ENCODE measurements at regions not wholly inside any gene's neighbourhood (a gene's known extent, or its start where the extent isn't known, plus 50 kb on each side); places are given as distances from the start of the nearest gene placed in this dataset.
"Not testable (repeated sequence)": the region's sequence is repeated elsewhere in the genome, so short reads cannot be mapped to it uniquely, and the experiment has no call there.

- no peaks in the 10 kb centered on the region for H3K27me3 Mint-ChIP-seq
Observed at GRCh38 chrX:42025861-42026260, 102.5 kb upstream of the CASK start.

DNA sequence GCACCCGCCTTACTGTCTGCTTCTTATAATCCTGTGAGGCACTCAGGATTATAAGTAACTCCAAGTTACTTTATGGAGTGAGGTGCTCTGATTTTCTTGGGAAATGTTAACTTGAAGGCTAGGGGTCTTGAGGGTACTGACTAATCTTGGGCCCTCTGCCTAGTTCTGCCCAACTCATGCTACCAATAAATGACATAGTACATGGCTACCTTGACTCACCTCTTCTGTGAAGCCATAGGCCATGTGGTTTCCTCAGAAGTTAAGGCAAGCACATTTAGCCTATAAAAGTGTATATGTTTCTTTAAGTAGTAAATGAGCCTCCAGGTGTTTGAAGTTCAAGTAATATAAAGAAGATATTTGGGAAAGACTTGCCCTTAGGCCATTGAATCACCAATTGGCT, 99.8 kb upstream of the CASK start:
- Mint-ChIP-seq H3K27me3 (no peaks in the 10 kb centered on the region), H3K27ac (no peak overlapping the region), H3K9me3 (no peaks in the 10 kb centered on the region), H3K4me3 (no peak overlapping the region), H3K36me3 (no peaks in the 10 kb centered on the region), H3K4me1 (peaks cover 12% of the 10 kb centered on the region)
- DNase-seq, result no peak

More at GRCh38 chrX:42025861-42026260, 102.5 kb upstream of the CASK start:
- no peak for DNase-seq
- peaks cover 3% of the 10 kb centered on the region for H3K4me1 Mint-ChIP-seq
- no peak overlapping the region for H3K27ac Mint-ChIP-seq
- H3K36me3 Mint-ChIP-seq, result no peaks in the 10 kb centered on the region
- no peaks in the 10 kb centered on the region for H3K9me3 Mint-ChIP-seq
- H3K4me3 Mint-ChIP-seq, result no peak overlapping the region

GRCh38 chrX:42022158-42022557, 98.8 kb upstream of the CASK start:
- Mint-ChIP-seq H3K36me3 (no peaks in the 10 kb centered on the region), H3K4me1 (peaks cover 12% of the 10 kb centered on the region), H3K27ac (no peak overlapping the region), H3K4me3 (no peak overlapping the region), H3K27me3 (no peaks in the 10 kb centered on the region), H3K9me3 (no peaks in the 10 kb centered on the region)
- no peak for DNase-seq

GRCh38 chrX:42021058-42021457, 97.7 kb upstream of the CASK start:
- Mint-ChIP-seq H3K9me3 (no peaks in the 10 kb centered on the region), H3K4me3 (no peak overlapping the region), H3K27ac (no peak overlapping the region), H3K27me3 (no peaks in the 10 kb centered on the region), H3K36me3 (no peaks in the 10 kb centered on the region), H3K4me1 (peaks cover 12% of the 10 kb centered on the region)
- DNase-seq, result no peak

- no peaks in the 10 kb centered on the region for H3K9me3 Mint-ChIP-seq
- no peak overlapping the region for H3K4me3 Mint-ChIP-seq
- peak overlapping the region; percentile 52 for H3K27ac Mint-ChIP-seq
Observed at GRCh38 chrX:42020225-42020624, 96.9 kb upstream of the CASK start.

GRCh38 chrX:42017971-42018370, 94.6 kb upstream of the CASK start:
- H3K9me3 Mint-ChIP-seq, result no peaks in the 10 kb centered on the region
- no peak for DNase-seq
- no peak overlapping the region for H3K27ac Mint-ChIP-seq
- no peak overlapping the region for H3K4me3 Mint-ChIP-seq
- H3K4me1 Mint-ChIP-seq, result peaks cover 12% of the 10 kb centered on the region
- no peaks in the 10 kb centered on the region for H3K27me3 Mint-ChIP-seq
- no peaks in the 10 kb centered on the region for H3K36me3 Mint-ChIP-seq

More at GRCh38 chrX:42020225-42020624, 96.9 kb upstream of the CASK start:
- no peak for DNase-seq
- no peaks in the 10 kb centered on the region for H3K36me3 Mint-ChIP-seq
- peaks cover 12% of the 10 kb centered on the region for H3K4me1 Mint-ChIP-seq
- no peaks in the 10 kb centered on the region for H3K27me3 Mint-ChIP-seq

DNA sequence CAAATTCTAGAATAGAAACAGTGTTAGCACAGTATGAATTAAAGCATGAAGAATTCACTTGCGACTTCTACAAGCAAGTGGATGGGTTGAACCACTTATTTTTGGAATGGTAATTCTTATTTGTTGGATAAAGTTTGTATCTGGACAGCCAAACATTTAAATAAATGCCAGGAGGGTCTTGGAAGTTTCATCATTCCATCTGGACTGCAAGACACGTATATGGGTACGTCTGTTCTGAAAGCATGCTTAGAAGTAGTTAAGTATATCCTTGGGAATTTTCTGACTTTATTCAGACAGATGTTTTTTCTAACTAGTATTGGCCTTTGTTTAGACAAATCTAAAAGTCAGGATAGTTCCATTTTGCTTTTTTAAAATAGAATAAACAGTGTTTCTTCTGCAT, 77.5 kb upstream of the CASK start:
- Mint-ChIP-seq H3K4me3 (no peak overlapping the region), H3K27ac (no peak overlapping the region)
- no peak for DNase-seq

DNA sequence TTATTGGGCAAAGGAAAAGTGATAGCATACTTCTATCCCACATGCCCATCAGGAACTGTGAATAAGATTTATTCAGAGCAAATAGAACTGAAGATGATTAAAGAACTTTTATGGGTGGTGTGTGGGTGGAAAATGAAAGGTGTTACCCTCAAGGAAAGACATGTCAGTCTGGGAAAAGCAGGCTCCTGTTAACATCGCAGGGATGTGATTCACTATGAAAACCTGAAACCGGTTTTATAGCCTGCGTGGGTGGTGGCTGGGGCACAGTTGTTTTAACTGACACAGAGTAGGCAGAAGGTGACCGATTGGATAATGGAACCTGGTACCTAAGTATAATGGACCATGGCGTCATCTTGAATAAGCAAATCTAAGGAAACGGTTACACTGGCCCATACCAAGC, 61.3 kb upstream of the CASK start:
- H3K27me3 Mint-ChIP-seq, result no peaks in the 10 kb centered on the region
- H3K36me3 Mint-ChIP-seq, result no peaks in the 10 kb centered on the region
- no peak overlapping the region for H3K27ac Mint-ChIP-seq
- DNase-seq, result no peak
- H3K9me3 Mint-ChIP-seq, result no peaks in the 10 kb centered on the region
- H3K4me1 Mint-ChIP-seq, result peaks cover 3% of the 10 kb centered on the region
- H3K4me3 Mint-ChIP-seq, result no peak overlapping the region

More for the DNA sequence above, 77.5 kb upstream of the CASK start:
- Mint-ChIP-seq H3K36me3 (no peaks in the 10 kb centered on the region), H3K4me1 (no peaks in the 10 kb centered on the region), H3K9me3 (no peaks in the 10 kb centered on the region), H3K27me3 (no peaks in the 10 kb centered on the region)

GRCh38 chrX:41982953-41983352, 59.6 kb upstream of the CASK start:
- Mint-ChIP-seq H3K4me3 (no peak overlapping the region), H3K27ac (no peak overlapping the region), H3K9me3 (no peaks in the 10 kb centered on the region), H3K4me1 (peaks cover 3% of the 10 kb centered on the region), H3K36me3 (no peaks in the 10 kb centered on the region), H3K27me3 (no peaks in the 10 kb centered on the region)
- DNase-seq, result no peak

GRCh38 chrX:41981481-41982013, 58.2 kb upstream of the CASK start:
- peaks cover 3% of the 10 kb centered on the region for H3K4me1 Mint-ChIP-seq

GRCh38 chrX:41974677-41975076, 51.3 kb upstream of the CASK start:
- not testable (repeated sequence) for H3K36me3 Mint-ChIP-seq, H3K9me3 Mint-ChIP-seq, H3K27me3 Mint-ChIP-seq, H3K4me3 Mint-ChIP-seq, DNase-seq, H3K4me1 Mint-ChIP-seq, H3K27ac Mint-ChIP-seq

More at GRCh38 chrX:41981481-41982013, 58.2 kb upstream of the CASK start:
- Mint-ChIP-seq H3K9me3 (no peaks in the 10 kb centered on the region), H3K36me3 (no peaks in the 10 kb centered on the region), H3K4me3 (no peak overlapping the region), H3K27ac (no peak overlapping the region), H3K27me3 (no peaks in the 10 kb centered on the region)
- no peak for DNase-seq

GRCh38 chrX:41973208-41973607, 49.9 kb upstream of the CASK start:
- Mint-ChIP-seq H3K27ac (no peak overlapping the region), H3K4me3 (no peak overlapping the region), H3K9me3 (peaks cover 1% of the 10 kb centered on the region), H3K27me3 (no peaks in the 10 kb centered on the region), H3K36me3 (no peaks in the 10 kb centered on the region), H3K4me1 (no peaks in the 10 kb centered on the region)
- no peak for DNase-seq
